Fibroblast of the conjunctiva (primary cell): ENCODE measurements at regions not wholly inside any gene's neighbourhood (a gene's known extent, or its start where the extent isn't known, plus 50 kb on each side); places are given as distances from the start of the nearest gene placed in this dataset.

Experiments
- DNase-seq: peaks from one replicate; pipeline ENCODE4 v3.0.0-alpha.2; 2010; ENCODE audit warnings: low read depth

DNA sequence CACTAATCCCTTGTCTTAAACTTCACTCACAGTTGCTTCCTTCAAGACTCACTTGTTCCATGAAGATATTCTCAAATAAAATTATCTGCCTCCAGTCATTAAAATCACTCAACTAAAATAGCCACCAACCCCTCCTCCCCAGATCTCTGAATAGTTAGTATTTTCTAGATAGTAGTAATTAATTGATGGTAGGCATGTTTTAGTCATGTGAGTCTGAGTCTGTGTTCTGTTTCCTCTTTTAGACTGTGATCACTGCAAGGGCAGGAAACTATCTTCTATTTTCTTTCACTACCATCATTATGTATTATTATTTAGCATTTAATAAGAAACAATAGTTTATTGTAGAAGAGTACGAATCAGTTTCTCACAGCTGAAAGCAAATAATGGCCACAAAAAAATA is 1080.5 kb downstream of the IGSF11 start:
- DNase-seq, result no peak

GRCh38 chr3:117955196-117955595 is 1079.5 kb downstream of the IGSF11 start:
- DNase-seq, result no peak

- no peak for DNase-seq
These were observed 1076.6 kb downstream of the IGSF11 start for GRCh38 chr3:117958027-117958426.

DNA sequence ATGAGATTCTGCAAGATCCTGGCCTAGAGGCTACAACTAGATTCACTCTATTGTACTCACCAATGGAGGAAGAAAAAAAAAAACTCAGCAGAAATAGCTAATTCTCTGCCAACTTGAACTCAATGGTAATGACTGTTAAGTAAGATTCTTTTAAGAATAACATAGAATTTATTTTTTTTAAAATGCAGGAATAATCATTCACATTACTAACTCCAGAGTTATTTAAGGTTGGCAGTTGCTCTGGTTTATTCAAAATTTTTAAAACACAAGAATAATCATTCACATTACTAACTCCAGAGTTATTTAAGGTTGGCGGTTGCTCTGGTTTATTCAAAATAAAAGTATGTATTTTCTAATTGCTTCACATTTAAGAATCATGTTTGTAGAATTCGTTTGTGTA is 1071.9 kb downstream of the IGSF11 start:
- DNase-seq, result no peak

GRCh38 chr3:117963858-117964257 is 1070.8 kb downstream of the IGSF11 start:
- no peak for DNase-seq

GRCh38 chr3:117964814-117965213 is 1069.8 kb downstream of the IGSF11 start:
- no peak for DNase-seq

DNA sequence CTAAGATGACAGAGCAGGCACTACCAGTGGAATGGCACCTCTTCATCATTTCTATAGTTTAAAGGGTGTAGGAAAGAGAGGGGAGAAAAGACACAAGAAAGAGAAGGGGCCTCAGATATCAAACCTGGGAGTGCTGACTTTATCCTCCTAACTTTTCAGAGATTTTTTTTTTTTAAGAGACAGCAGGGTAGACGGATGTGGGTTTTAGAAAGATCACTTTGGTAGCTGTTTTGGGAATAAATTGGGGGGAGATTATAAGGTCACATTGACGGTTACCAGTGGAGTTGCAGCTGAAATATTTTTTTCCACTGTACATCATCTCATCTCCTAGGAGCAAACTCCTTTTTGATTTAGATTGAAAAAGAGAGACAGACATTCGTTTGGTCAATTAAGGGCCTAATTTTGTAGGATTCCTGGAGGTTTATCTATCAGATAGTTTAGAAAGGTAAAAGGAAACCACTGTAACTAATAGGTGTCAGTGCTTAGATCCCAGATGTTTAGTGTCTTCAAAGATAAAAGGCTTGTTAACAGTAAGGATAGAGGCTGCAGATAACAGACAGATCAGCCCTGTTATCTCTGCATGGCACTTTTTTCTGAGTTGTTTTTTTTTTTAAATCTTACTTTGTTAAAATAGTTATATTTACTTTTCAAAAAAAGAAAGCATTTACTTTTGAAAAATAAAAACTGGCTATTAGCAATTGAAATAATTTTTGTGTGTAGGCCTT is 1057.0 kb downstream of the IGSF11 start:
- DNase-seq, result no peak

DNA sequence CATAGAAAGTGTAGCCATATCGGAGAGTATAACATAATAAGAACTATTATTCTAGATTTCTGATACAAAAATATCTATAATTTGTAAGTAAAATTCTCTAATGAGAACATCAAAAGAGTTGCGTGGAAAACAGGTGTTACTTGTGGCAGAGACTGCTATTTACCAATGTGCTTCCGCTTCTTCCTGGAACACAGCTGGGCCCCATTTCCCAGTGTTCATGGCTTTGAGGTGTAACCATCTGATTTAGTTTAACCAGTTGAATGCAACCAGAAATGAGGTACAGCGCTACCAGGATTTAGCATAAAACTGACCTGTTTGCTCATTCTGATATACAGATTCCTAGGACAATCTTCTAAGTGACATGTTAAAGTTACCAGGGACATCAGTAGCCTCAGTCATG is 1055.2 kb downstream of the IGSF11 start:
- no peak for DNase-seq

- no peak for DNase-seq
These were observed 1047.4 kb downstream of the IGSF11 start for GRCh38 chr3:117987256-117987655.

GRCh38 chr3:117989982-117990381 is 1044.7 kb downstream of the IGSF11 start:
- no peak for DNase-seq

- DNase-seq, result no peak
These were observed 1044.0 kb downstream of the IGSF11 start for GRCh38 chr3:117990627-117991026.

DNA sequence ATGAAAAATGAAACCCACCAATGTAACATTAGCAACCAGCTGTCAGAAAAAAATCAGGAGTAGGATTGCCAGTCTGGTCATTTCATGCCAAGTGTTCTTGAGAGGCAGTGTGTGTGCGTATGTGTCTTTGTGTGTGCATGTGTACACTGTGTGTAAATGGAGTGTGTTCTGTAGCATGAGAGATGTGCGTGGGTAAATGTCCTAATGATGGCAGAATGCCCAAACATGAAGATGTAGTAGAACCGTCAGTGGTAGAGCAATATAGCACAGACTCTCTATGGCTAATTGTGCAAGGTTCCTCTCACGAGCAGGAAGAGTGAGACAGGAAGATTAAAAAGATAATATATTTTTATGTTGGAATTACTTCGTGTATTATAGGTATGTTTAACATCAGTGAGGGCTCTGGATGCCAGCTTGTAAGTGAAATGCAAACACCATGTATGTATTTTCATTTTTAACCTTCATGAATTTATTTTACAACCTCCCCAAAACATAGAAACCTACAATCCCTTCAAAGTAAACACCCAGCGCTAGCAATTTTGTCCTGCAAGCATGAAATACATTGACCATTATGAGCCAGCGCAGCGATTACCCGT is 1038.7 kb downstream of the IGSF11 start:
- no peak for DNase-seq

- peak; percentile 71 for DNase-seq
These were observed 1037.2 kb downstream of the IGSF11 start for GRCh38 chr3:117997201-117998049.

- no peak for DNase-seq
These were observed 1036.6 kb downstream of the IGSF11 start for GRCh38 chr3:117998071-117998470.

- DNase-seq, result no peak
These were observed 1034.4 kb downstream of the IGSF11 start for GRCh38 chr3:118000219-118000618.

GRCh38 chr3:118001380-118001779 is 1033.3 kb downstream of the IGSF11 start:
- DNase-seq, result no peak

- no peak for DNase-seq
These were observed 1022.7 kb downstream of the IGSF11 start for GRCh38 chr3:118011910-118012309.

- DNase-seq, result no peak
These were observed 1005.6 kb downstream of the IGSF11 start for GRCh38 chr3:118029049-118029448.

DNA sequence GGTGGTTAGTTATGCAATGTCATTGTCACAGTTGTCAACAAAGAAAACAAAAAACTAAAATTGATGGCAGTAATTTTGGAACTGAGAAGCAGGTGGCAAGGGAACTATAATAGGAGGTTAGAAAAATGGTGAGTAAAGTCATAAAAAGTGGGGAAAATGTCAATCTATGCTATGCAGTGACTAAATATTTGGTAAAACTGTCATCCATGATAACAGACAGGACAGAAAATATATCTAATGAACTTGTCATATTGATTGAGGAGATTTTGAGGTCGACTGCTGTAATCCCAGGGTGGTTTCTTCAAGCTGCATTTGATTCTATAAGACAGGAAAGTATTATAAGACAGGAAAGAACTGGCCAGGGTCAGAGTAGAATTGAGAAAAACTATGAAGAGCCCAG is 998.4 kb downstream of the IGSF11 start:
- DNase-seq, result no peak

DNA sequence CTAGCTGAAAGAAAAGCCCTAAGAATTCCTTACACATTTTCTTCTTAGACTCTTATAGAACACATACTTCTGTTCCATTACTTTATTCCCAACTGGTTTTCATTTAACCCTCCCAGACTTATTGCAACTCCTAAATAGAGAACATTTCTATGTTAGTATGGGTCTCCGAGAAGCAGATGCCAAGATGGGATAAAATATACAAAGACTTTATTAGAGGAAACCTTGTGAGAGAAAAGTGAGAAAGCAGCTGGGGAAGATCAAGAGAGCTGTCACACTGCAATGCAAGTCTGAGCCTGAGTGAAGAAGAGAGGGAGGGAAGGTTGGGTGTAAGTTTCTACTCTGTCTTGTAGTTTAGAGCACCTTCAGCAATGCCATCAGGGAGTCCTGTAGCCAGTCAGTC is 979.3 kb downstream of the IGSF11 start:
- DNase-seq, result no peak

GRCh38 chr3:118057086-118057485 is 977.6 kb downstream of the IGSF11 start:
- no peak for DNase-seq

DNA sequence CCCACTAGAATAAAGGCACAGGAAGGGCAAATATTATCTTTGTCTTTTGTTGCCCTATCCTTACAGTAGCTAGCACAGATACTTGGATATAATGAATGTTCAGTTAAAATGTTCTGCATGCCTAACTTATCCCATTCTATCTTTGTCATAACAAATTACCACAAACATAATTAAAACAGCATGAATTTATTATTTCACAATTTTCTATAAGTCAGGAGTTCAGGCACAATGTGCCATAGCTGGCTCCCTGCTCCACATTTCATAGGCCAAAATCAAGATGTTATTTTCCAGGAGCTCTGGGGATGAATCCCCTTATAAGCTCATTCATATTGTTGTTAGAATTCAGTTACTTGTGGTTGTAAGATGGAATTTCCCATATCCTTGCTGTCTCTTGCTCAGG is 975.5 kb downstream of the IGSF11 start:
- DNase-seq, result no peak

DNA sequence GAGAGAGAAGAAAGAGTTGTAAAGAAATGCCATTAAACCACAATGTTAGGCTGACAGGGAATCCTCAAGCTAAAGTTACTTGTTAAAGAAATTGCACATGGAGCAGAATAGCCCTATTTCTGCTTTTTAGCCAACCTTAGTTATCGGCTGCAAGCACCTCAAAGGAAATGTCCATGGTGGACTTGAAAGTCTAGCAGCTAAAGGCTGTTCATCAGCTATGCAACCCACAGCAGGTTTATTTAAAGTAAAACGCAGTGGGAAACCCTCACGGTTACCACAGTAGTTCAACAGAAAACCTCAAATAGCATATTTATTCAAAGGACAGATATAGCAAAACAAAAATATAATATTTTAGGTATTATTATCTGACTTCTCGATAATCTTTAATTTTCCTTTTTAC is 967.2 kb downstream of the IGSF11 start:
- DNase-seq, result no peak
